Gastroesophageal sphincter (tissue), 4 donors: ENCODE measurements at regions not wholly inside any gene's neighbourhood (a gene's known extent, or its start where the extent isn't known, plus 50 kb on each side); places are given as distances from the start of the nearest gene placed in this dataset.

Experiments used
- ATAC-seq: fragments of 150-250 bp; one replicate; pipeline ENCODE4 v1.9.1; 2016; ENCODE audit warnings: mild to moderate bottlenecking, moderate library complexity
- H3K27ac ChIP-seq, 4 donors: fragments of 200-600 bp; sonication (generic) in 3 of 4; 1 replicate in 3 of 4; 2 replicates in 1 of 4; pipeline ENCODE4 v1.5.1; 2016 to 2019
- H3K27me3 ChIP-seq: fragments of 200-600 bp; sonication (generic); one replicate; pipeline ENCODE4 v1.5.1; 2019
- H3K36me3 ChIP-seq, 2 donors: fragments of 200-600 bp; sonication (generic); one replicate each; pipeline ENCODE4 v1.5.1; 2019; ENCODE audit warnings: control low read depth in 1 of 2
- H3K4me1 ChIP-seq, 3 donors: fragments of 200-600 bp; sonication (generic); 1 replicate in 2 of 3; 2 replicates in 1 of 3; pipeline ENCODE4 v1.5.1; 2016 to 2019; ENCODE audit warnings: control low read depth in 2 of 3
- H3K4me3 ChIP-seq, 2 donors: fragments of 200-600 bp; sonication (generic); one replicate each; pipeline ENCODE4 v1.5.1; 2019; ENCODE audit warnings: mild to moderate bottlenecking in 1 of 2, moderate library complexity in 1 of 2
- H3K9me3 ChIP-seq, 3 donors: fragments of 200-600 bp; sonication (generic); one replicate each; pipeline ENCODE4 v1.5.1; 2017 to 2019; ENCODE audit warnings: control low read depth in 2 of 3
- EP300 ChIP-seq: sonication (generic); formaldehyde crosslinking; IDR thresholded peaks from one replicate; pipeline ENCODE4 v1.6.1; 2017; ENCODE audit warnings: antibody characterized with exemption, mild to moderate bottlenecking
- POLR2A ChIP-seq, 2 donors: fragments of 450-650 bp; IDR thresholded peaks; one replicate each; pipeline ENCODE4 v1.6.1; 2017; ENCODE audit warnings: antibody characterized with exemption in 2 of 2, mild to moderate bottlenecking in 2 of 2, moderate library complexity in 1 of 2
- POLR2AphosphoS5 ChIP-seq: sonication (generic); formaldehyde crosslinking; IDR thresholded peaks from one replicate; pipeline ENCODE4 v1.6.1; 2017; ENCODE audit warnings: antibody characterized with exemption
- WGBS, 2 donors: methylation state at CpG; one replicate each; pipeline ENCODE4 v1.1.5; 2018; ENCODE audit warnings: low coverage in 1 of 2; 5-methylcytosine and 5-hydroxymethylcytosine counted together
- TF ChIP-seq, protein P1 (sequence below), 4 experiments: fragments of 200-600 bp in 2 of 4; fragments of 450-650 bp in 2 of 4; sonication (generic) in 1 of 4; IDR thresholded peaks; one replicate each; pipeline ENCODE4 v1.5.1; 2017 to 2019; ENCODE audit warnings: antibody characterized with exemption in 4 of 4, mild to moderate bottlenecking in 2 of 4, moderate library complexity in 2 of 4

DNA sequence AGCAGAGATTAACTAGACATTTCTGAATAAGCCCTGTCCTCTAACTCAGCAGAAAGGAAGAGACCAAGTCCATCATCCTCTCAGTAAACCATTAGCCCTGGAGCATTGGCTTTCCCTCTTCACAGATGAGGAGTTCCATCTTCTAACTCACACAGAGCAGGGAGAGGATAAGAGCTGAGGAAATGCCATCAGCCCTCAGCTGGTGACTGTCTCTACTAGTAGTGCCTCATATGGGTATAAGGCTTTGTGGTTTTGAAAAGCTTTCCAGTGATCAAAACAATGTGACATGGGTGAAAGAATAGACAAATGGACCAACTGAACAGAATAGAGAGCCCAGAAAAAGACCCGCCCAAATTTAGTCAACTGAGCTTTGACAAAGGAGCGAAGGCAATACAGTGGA, 197.2 kb upstream of the NUDT4 start:
- H3K4me1 ChIP-seq: peaks cover 10 to 94% (median 34%) of the 10 kb centered on the region in 3 donors
- no peaks in the 10 kb centered on the region for H3K36me3 ChIP-seq
- ATAC-seq: no peak
- H3K9me3 ChIP-seq: no peaks in the 10 kb centered on the region
- 93% methylated on average over 2 of the region's 2 CpGs; no CpG with 5 or more reads in 1 of the 2 donors for WGBS, 2 donors
- peak overlapping the region; percentile 78 to 92 (median 88) for H3K27ac ChIP-seq
- H3K27me3 ChIP-seq: no peaks in the 10 kb centered on the region
- TF ChIP-seq POLR2A (IDR thresholded peaks at IDR 0.05) (no peak), POLR2AphosphoS5 (no peak), EP300 (no peak)
- TF ChIP-seq, protein P1, sequence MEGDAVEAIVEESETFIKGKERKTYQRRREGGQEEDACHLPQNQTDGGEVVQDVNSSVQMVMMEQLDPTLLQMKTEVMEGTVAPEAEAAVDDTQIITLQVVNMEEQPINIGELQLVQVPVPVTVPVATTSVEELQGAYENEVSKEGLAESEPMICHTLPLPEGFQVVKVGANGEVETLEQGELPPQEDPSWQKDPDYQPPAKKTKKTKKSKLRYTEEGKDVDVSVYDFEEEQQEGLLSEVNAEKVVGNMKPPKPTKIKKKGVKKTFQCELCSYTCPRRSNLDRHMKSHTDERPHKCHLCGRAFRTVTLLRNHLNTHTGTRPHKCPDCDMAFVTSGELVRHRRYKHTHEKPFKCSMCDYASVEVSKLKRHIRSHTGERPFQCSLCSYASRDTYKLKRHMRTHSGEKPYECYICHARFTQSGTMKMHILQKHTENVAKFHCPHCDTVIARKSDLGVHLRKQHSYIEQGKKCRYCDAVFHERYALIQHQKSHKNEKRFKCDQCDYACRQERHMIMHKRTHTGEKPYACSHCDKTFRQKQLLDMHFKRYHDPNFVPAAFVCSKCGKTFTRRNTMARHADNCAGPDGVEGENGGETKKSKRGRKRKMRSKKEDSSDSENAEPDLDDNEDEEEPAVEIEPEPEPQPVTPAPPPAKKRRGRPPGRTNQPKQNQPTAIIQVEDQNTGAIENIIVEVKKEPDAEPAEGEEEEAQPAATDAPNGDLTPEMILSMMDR (IDR thresholded peaks at IDR 0.05): no peak
- H3K4me3 ChIP-seq: no peak overlapping the region

DNA sequence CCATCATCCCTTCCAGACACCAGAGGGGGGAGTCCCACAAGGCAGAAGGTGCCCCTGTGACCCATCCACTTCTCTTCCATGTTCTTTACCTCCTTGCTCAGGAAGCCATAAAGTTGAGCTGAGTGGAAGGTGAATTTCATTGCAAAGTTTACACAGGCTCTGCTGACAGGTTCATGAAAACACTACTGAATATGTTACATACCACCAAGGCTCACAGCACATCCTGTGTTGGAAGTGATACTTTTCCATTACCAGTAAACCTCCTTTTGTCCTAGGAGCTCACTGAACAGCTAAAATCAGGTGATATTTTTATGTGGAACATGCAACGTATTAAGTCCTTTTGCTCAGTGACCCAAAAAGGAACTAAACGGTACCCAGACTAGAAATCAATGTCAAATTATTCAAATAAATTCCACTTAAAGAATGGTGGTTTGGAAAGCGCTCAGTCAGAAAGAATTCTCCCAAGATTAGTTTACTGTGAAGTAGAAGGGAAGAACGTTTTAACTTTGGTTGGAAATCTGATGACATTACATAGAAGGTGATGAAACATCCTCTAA, 196.2 kb upstream of the NUDT4 start:
- 47 to 53% methylated on average over 4 of the region's 4 CpGs for WGBS, 2 donors
- peaks cover 10 to 87% (median 28%) of the 10 kb centered on the region in 3 donors for H3K4me1 ChIP-seq
- TF ChIP-seq POLR2AphosphoS5: peak; percentile 82
- TF ChIP-seq EP300: no peak
- H3K27ac ChIP-seq: peak overlapping the region; percentile 78 to 92 (median 88)
- no peaks in the 10 kb centered on the region for H3K9me3 ChIP-seq
- no peaks in the 10 kb centered on the region for H3K36me3 ChIP-seq
- H3K4me3 ChIP-seq: no peak overlapping the region
- ATAC-seq: peak; percentile 60
- H3K27me3 ChIP-seq: no peaks in the 10 kb centered on the region

DNA sequence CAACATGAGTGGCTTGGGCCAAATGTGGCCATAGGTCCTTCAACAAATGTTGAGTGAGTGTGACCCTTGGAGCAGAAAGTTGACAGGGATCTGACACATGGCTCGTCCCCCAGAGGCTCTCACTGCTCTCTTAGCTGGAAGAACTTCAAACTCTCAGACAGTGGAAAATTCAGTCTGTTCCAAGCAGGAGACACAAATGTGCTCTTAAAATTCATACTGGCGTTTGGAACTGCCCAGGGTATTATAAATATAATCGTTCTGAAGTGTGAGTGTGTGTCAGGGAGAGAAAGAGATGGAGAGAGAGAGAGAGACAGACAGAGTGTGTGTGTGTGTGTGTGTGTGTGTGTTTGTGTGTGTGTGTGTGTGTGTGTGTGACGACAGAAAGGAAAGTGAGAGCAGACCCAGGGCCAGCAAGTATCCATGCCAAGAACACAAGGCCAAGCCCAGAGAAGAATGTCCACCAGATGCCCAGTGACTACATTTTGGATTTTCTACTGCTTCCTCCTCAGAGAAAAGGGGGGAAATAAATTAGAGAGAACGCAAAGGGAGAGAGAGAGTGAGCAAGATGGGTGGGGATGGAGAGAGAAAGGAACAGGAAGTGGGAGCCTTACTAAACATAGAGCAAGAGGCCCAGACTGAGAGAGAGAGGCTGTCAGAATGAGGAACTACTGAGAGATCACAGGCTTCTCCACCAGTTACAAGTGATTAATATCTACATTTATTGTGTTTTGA, 193.6 kb upstream of the NUDT4 start:
- Histone ChIP-seq H3K27me3 (no peaks in the 10 kb centered on the region), H3K27ac (peak overlapping the region; percentile 87 to 95 (median 88)), H3K4me3 (no peak overlapping the region), H3K9me3 (no peaks in the 10 kb centered on the region), H3K4me1 (peaks cover 4 to 62% (median 24%) of the 10 kb centered on the region in 3 donors), H3K36me3 (no peaks in the 10 kb centered on the region)
- ATAC-seq: peak; percentile 74
- peak; percentile 54 for TF ChIP-seq POLR2AphosphoS5
- no peak for TF ChIP-seq EP300
- 12 to 17% methylated on average over 2 to 5 of the region's 5 CpGs for WGBS, 2 donors

DNA sequence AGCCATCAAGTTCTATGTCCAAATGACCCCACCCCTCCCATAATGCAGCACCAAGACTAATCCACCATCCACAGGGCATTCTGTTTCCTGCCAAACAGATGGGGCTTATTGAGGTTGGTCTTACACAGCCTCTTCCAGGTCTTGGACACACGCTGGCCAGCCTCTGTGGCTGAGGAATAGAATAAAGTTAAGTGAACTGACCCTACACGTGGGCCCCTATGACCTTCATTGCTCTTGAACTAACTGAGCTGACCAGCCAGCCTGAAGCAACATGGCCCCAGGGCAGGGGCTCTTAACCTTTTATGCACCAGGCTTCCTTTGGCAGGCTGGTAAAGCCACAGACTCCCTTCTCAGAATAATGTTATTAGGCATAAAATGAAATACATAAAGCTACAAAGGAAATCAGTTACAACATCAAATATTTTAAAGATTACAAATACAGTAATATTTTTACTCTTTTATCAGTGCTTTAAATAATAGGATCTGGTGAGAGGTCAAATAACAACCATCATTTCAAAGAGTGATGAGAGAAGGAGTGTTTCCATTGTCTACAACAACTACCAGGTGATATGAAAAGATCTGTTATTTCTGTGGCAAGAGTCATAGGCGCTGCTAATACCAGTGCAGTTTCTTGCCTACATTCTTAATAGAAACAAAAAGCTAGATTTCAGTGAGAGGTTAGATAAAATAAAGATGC, 192.9 kb upstream of the NUDT4 start:
- 20 to 37% methylated on average over 1 to 3 of the region's 3 CpGs for WGBS, 2 donors
- H3K9me3 ChIP-seq: no peaks in the 10 kb centered on the region
- no peaks in the 10 kb centered on the region for H3K36me3 ChIP-seq
- no peaks in the 10 kb centered on the region for H3K27me3 ChIP-seq
- ATAC-seq: peak; percentile 20
- peaks cover 4 to 55% (median 22%) of the 10 kb centered on the region in 3 donors for H3K4me1 ChIP-seq
- H3K27ac ChIP-seq: peak overlapping the region; percentile 87 to 95 (median 88)
- no peak overlapping the region for H3K4me3 ChIP-seq
- TF ChIP-seq EP300: no peak
- TF ChIP-seq POLR2A (IDR thresholded peaks at IDR 0.05): no peak
- TF ChIP-seq, protein P1 (IDR thresholded peaks at IDR 0.05): no peak
- TF ChIP-seq POLR2AphosphoS5: no peak

DNA sequence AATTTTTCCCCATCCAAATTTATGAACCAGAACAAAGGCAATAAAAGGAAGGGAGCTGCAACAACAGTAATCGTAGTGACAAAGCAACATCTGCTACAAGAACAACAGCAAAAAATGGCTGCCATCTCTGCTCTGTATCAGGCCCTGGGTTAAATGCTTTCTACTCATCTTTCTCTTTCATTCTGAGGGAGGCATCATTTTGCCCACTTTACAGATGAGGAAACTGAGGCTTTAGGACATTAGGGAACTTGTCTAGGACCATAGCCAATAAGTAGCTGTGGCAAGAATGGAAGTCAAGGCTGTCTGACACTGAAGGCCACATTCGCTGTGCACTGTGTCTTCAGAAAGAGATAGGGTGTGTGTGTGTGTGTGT, 192.4 kb upstream of the NUDT4 start:
- H3K4me1 ChIP-seq: peaks cover 4 to 50% (median 22%) of the 10 kb centered on the region in 3 donors
- no peaks in the 10 kb centered on the region for H3K9me3 ChIP-seq
- 68 to 77% methylated on average over 2 of the region's 2 CpGs for WGBS, 2 donors
- H3K36me3 ChIP-seq: no peaks in the 10 kb centered on the region
- no peaks in the 10 kb centered on the region for H3K27me3 ChIP-seq
- H3K27ac ChIP-seq: peak overlapping the region in 3 of 4 donors; percentile 87 to 95 (median 88)
- H3K4me3 ChIP-seq: no peak overlapping the region
- no peak for ATAC-seq
- TF ChIP-seq EP300 (no peak), POLR2AphosphoS5 (no peak), POLR2A (IDR thresholded peaks at IDR 0.05) (no peak)
- TF ChIP-seq, protein P1 (IDR thresholded peaks at IDR 0.05): no peak
